GM23248 (cell line): ENCODE measurements at regions not wholly inside any gene's neighbourhood (a gene's known extent, or its start where the extent isn't known, plus 50 kb on each side); places are given as distances from the start of the nearest gene placed in this dataset.

Source experiments
- DNase-seq: peaks from one replicate; pipeline ENCODE4 v3.0.0-alpha.2; 2015
- H2AFZ ChIP-seq: fragments of 200-600 bp; sonication (generic); 2 replicates; pipeline ENCODE4 v1.6.1; 2016; ENCODE audit warnings: antibody characterized with exemption
- H3F3A ChIP-seq: fragments of 200-600 bp; sonication (generic); 2 replicates; pipeline ENCODE4 v1.6.1; 2016; ENCODE audit warnings: mild to moderate bottlenecking, antibody characterized with exemption, mixed run types; ENCODE audit not compliant: insufficient read depth
- H3K27ac ChIP-seq: fragments of 200-600 bp; sonication (generic); 2 replicates; pipeline ENCODE4 v1.5.1; 2016; ENCODE audit warnings: mild to moderate bottlenecking
- H3K27me3 ChIP-seq: fragments of 200-600 bp; sonication (generic); replicated peaks from 2 replicates; pipeline ENCODE4 v1.6.1; 2016; ENCODE audit warnings: mild to moderate bottlenecking; ENCODE audit not compliant: insufficient read depth
- H3K36me3 ChIP-seq: fragments of 200-600 bp; sonication (generic); 2 replicates; pipeline ENCODE4 v1.6.1; 2016; ENCODE audit warnings: low read depth, mild to moderate bottlenecking
- H3K4me1 ChIP-seq: fragments of 200-600 bp; sonication (generic); 2 replicates; pipeline ENCODE4 v1.6.1; 2016; ENCODE audit warnings: mild to moderate bottlenecking; ENCODE audit not compliant: insufficient read depth
- H3K4me2 ChIP-seq: fragments of 200-600 bp; sonication (generic); one replicate; pipeline ENCODE4 v1.6.1; 2016; ENCODE audit warnings: mild to moderate bottlenecking; ENCODE audit not compliant: unreplicated experiment
- H3K4me3 ChIP-seq: fragments of 200-600 bp; sonication (generic); 2 replicates; pipeline ENCODE4 v1.5.1; 2016; ENCODE audit warnings: mild to moderate bottlenecking
- H3K79me2 ChIP-seq: fragments of 200-600 bp; sonication (generic); 2 replicates; pipeline ENCODE4 v1.6.1; 2016; ENCODE audit warnings: mild to moderate bottlenecking; ENCODE audit not compliant: insufficient read depth
- H3K9ac ChIP-seq: fragments of 200-600 bp; sonication (generic); 2 replicates; pipeline ENCODE4 v1.6.1; 2016; ENCODE audit warnings: mild to moderate bottlenecking
- H3K9me2 ChIP-seq: fragments of 200-600 bp; sonication (generic); 2 replicates; pipeline ENCODE4 v1.6.1; 2016; ENCODE audit warnings: mixed run types, mild to moderate bottlenecking, moderate library complexity; ENCODE audit not compliant: insufficient read depth
- H3K9me3 ChIP-seq: fragments of 200-600 bp; sonication (generic); one replicate; pipeline ENCODE4 v1.6.1; 2017; ENCODE audit warnings: low read depth
- H4K20me1 ChIP-seq: fragments of 200-600 bp; sonication (generic); 2 replicates; pipeline ENCODE4 v1.6.0; 2016; ENCODE audit not compliant: insufficient read depth
- EZH2 ChIP-seq: fragments of 200-600 bp; sonication (generic); IDR thresholded peaks from 2 replicates; pipeline ENCODE4 v1.6.1; 2018; ENCODE audit warnings: antibody characterized with exemption, mild to moderate bottlenecking; ENCODE audit not compliant: insufficient read depth, poor library complexity, severe bottlenecking
- EZH2phosphoT487 ChIP-seq: fragments of 200-600 bp; sonication (generic); IDR thresholded peaks from 2 replicates; pipeline ENCODE4 v1.6.1; 2018; ENCODE audit warnings: antibody characterized with exemption, moderate library complexity, mild to moderate bottlenecking, low read depth; ENCODE audit not compliant: insufficient read depth
- WGBS, 2 experiments: methylation state at CpG; one replicate each; pipeline ENCODE4 v1.1.6; 2015 to 2017; ENCODE audit warnings: low lambda C conversion rate in 2 of 2, low coverage in 1 of 2; ENCODE audit errors: missing lambda C conversion rate in 2 of 2; 5-methylcytosine and 5-hydroxymethylcytosine counted together
- in situ Hi-C: fragments of 300-500 bp; cut with MboI; formaldehyde crosslinking; loops from 2 replicates; pipeline ENCODE4 v1.15.0; 2020

DNA sequence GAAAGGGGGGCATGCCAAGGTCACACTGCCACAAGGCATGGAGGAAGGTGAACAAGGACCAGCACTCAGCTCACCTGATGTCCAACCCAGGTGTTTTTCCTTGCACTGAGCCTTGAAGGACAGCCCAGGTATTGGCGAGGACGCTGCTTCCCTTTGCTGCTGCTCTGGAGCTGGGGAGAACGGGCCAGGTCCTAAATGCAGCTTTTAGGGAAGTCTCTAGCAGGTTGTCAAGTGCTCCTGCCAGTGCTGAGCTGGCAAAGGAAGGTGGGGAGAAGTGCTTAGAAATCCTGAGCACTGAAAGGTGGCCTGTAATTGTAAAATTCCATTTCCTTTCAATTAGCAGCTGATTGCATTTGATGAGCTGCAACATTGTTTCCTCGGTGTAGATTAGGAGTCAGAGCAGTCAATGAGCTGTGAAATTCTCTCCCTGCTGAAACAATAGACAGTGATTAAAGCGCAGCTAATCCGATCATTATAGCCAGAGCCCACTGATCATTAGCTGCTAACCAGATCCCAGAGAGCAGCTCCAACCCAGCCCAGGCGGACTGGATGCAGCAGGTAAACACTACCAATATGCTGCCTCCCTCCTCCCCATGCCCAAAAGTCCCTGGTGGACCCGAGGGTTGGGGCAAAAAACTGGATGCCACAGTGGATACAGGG lies 507.6 kb downstream of the INSC start:
- no peak overlapping the region for H3K4me3 ChIP-seq
- no peak overlapping the region for H3K9ac ChIP-seq
- H3K9me3 ChIP-seq, result no peaks in the 10 kb centered on the region
- H3K36me3 ChIP-seq, result no peaks in the 10 kb centered on the region
- no peak overlapping the region for H2AFZ ChIP-seq
- in situ Hi-C loops, result no loop called here
- no peaks in the 10 kb centered on the region for H3K27me3 ChIP-seq
- H3K27ac ChIP-seq, result no peak overlapping the region
- H3K4me1 ChIP-seq, result no peaks in the 10 kb centered on the region
- 34 to 38% methylated on average over 8 of the region's 8 CpGs for WGBS, 2 experiments
- H3K9me2 ChIP-seq, result no peaks in the 10 kb centered on the region
- TF ChIP-seq EZH2 (no peak), EZH2phosphoT487 (no peak)
- no peaks in the 10 kb centered on the region for H3F3A ChIP-seq
- no peak overlapping the region for H3K4me2 ChIP-seq
- no peaks in the 10 kb centered on the region for H3K79me2 ChIP-seq
- H4K20me1 ChIP-seq, result no peaks in the 10 kb centered on the region
- no peak for DNase-seq

DNA sequence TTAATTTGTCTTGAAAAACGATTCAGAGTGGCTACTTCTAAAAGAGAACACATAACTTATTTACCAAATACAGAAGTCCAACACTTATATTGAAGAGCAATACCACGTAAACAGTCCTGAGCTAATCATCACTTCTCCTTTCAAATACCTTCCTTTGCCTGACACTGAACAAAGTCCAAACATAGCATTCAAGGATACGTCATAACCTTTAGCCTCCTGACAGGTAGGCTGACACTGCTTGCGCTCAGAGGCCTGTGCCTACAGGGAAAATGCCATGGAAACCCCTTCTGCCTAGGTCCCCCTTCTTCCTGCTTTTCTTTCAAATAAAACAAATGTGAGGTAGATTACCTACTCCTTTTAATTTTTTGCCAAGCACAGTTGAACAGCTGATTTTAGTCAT lies 510.0 kb downstream of the INSC start:
- DNase-seq, result no peak
- no peaks in the 10 kb centered on the region for H3K36me3 ChIP-seq
- no peaks in the 10 kb centered on the region for H3K79me2 ChIP-seq
- TF ChIP-seq EZH2 (no peak), EZH2phosphoT487 (no peak)
- no peak overlapping the region for H3K27ac ChIP-seq
- H3K9me2 ChIP-seq, result no peaks in the 10 kb centered on the region
- H3K9ac ChIP-seq, result no peak overlapping the region
- no peaks in the 10 kb centered on the region for H3K9me3 ChIP-seq
- in situ Hi-C loops, result no loop called here
- H3K27me3 ChIP-seq, result no peaks in the 10 kb centered on the region
- no peaks in the 10 kb centered on the region for H4K20me1 ChIP-seq
- H3F3A ChIP-seq, result no peaks in the 10 kb centered on the region
- H3K4me1 ChIP-seq, result no peaks in the 10 kb centered on the region
- no peak overlapping the region for H3K4me3 ChIP-seq
- no peak overlapping the region for H3K4me2 ChIP-seq
- 46 to 56% methylated on average over 4 of the region's 4 CpGs for whole genome bisulfite sequencing, 2 experiments
- H2AFZ ChIP-seq, result no peak overlapping the region

DNA sequence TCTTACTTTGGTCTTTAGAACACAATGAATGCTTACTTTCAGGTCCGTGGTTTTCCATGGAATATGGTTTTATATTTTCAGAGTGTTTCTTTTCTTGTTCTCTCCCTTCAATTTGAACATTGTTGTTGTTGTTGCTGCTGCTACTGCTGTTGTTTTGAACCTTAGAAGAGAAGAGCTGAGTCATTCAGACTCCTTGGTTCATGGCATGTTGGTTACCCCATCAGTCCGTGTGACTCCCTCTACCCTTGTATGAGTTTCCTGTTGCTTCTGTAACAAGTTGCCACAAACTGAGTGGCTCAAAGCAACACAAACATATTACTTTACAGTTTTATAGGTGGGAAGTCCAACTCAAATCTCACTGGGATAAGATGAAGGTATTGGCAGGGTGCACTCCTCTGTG lies 511.0 kb downstream of the INSC start:
- WGBS, 2 experiments, result 33 to 41% methylated on average over 2 of the region's 2 CpGs
- H3K9ac ChIP-seq, result no peak overlapping the region
- no peaks in the 10 kb centered on the region for H3K9me3 ChIP-seq
- H2AFZ ChIP-seq, result no peak overlapping the region
- no peaks in the 10 kb centered on the region for H3K27me3 ChIP-seq
- DNase-seq, result no peak
- H3K4me3 ChIP-seq, result no peak overlapping the region
- no peaks in the 10 kb centered on the region for H3K36me3 ChIP-seq
- H3F3A ChIP-seq, result no peaks in the 10 kb centered on the region
- H3K4me1 ChIP-seq, result no peaks in the 10 kb centered on the region
- H3K9me2 ChIP-seq, result no peaks in the 10 kb centered on the region
- no peak overlapping the region for H3K4me2 ChIP-seq
- no peaks in the 10 kb centered on the region for H4K20me1 ChIP-seq
- in situ Hi-C loops, result no loop called here
- no peak overlapping the region for H3K27ac ChIP-seq
- TF ChIP-seq EZH2phosphoT487 (no peak), EZH2 (no peak)
- H3K79me2 ChIP-seq, result no peaks in the 10 kb centered on the region

DNA sequence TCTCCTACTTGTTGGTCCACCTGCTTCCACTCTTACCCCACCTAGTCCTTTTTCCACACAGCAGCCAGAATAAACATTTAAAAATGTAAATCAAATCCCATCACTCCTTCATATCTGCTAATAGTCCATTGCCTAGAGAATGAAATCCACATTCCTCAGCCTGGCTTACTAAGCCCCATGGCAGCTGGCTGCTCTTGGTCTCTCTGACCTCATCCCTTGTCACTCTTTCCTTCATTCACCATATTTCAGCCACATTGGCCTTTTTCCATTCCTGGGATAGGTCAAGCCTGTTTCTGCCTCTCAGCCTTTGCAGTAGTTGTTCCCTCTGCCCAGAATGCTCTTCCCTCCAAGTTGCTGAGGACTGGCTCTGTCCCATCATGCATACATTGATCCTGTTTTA lies 512.8 kb downstream of the INSC start:
- no peaks in the 10 kb centered on the region for H3K79me2 ChIP-seq
- H3K27me3 ChIP-seq, result no peaks in the 10 kb centered on the region
- no peak overlapping the region for H3K27ac ChIP-seq
- in situ Hi-C loops, result no loop called here
- DNase-seq, result peak; percentile 44
- no peaks in the 10 kb centered on the region for H4K20me1 ChIP-seq
- H3K4me1 ChIP-seq, result no peaks in the 10 kb centered on the region
- no peaks in the 10 kb centered on the region for H3F3A ChIP-seq
- no peaks in the 10 kb centered on the region for H3K36me3 ChIP-seq
- no peak overlapping the region for H2AFZ ChIP-seq
- H3K9me3 ChIP-seq, result no peaks in the 10 kb centered on the region
- TF ChIP-seq EZH2 (no peak), EZH2phosphoT487 (no peak)
- H3K4me2 ChIP-seq, result no peak overlapping the region
- no peaks in the 10 kb centered on the region for H3K9me2 ChIP-seq
- no peak overlapping the region for H3K4me3 ChIP-seq
- H3K9ac ChIP-seq, result no peak overlapping the region

DNA sequence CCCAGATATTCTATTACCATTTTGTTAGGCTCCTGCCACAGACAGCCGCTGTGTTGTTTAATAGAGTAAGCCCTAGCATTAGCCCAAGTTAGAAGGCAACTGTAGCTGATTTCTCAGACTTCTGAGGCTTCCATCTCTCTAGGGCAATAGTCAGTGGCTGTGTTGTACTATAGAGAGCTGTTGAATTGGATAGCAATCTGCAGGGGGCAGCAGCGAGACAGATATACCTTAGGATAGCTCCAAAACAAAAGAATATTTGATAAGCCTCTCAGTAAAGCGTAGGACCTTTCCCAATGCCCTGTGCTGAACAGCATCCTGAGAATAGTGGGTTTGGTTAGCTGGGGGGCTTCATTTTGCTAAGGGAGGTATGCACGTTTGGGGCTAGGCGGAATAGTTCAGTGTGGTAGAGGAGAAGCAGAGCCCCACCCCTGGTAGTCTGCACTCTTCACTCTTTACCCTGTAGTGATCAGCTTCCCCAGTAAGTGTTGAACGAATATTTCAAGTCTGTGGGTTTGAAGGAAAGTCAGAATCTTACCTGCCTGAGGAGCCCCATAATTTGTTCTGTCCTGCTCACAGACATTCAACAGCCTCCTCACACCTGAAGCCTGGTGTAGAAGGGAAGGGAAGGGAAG lies 515.1 kb downstream of the INSC start:
- no peaks in the 10 kb centered on the region for H3K4me1 ChIP-seq
- H3K27ac ChIP-seq, result no peak overlapping the region
- no peaks in the 10 kb centered on the region for H3K9me3 ChIP-seq
- no peaks in the 10 kb centered on the region for H3K79me2 ChIP-seq
- H3K9ac ChIP-seq, result no peak overlapping the region
- no peak overlapping the region for H3K4me3 ChIP-seq
- no peaks in the 10 kb centered on the region for H3K36me3 ChIP-seq
- H3K27me3 ChIP-seq, result no peaks in the 10 kb centered on the region
- TF ChIP-seq EZH2phosphoT487 (no peak), EZH2 (no peak)
- no peak overlapping the region for H3K4me2 ChIP-seq
- no peaks in the 10 kb centered on the region for H4K20me1 ChIP-seq
- in situ Hi-C loops, result no loop called here
- DNase-seq, result no peak
- no peak overlapping the region for H2AFZ ChIP-seq
- H3F3A ChIP-seq, result no peaks in the 10 kb centered on the region
- whole genome bisulfite sequencing, 2 experiments, result 27 to 34% methylated on average over 6 of the region's 6 CpGs
- H3K9me2 ChIP-seq, result no peaks in the 10 kb centered on the region
